ENCODE measurements at regions not wholly inside any gene's neighbourhood (a gene's known extent, or its start where the extent isn't known, plus 50 kb on each side); places are given as distances from the start of the nearest gene placed in this dataset.
"Not testable (repeated sequence)": the region's sequence is repeated elsewhere in the genome, so short reads cannot be mapped to it uniquely, and the experiment has no call there.

- no peaks in the 10 kb centered on the region for H3K4me1 ChIP-seq (ENCODE audit: control insufficient read depth in 1 of 2, insufficient read depth in 2 of 2, low read length in 2 of 2)
- no peak overlapping the region for H3K4me3 ChIP-seq (ENCODE audit: low read depth in 1 of 2, low read length in 2 of 2)
Measured at GRCh38 chr17:27956601-27957445, 63.7 kb upstream of the LYRM9 start.

GRCh38 chr17:27957446-27957793 lies 64.3 kb upstream of the LYRM9 start:
- H3K4me3 ChIP-seq (ENCODE audit: low read depth in 1 of 2, low read length in 2 of 2); H3K9me3 ChIP-seq (ENCODE audit: control insufficient read depth in 1 of 2, low read length in 2 of 2); H3K4me1 ChIP-seq (ENCODE audit: control insufficient read depth in 1 of 2, insufficient read depth in 2 of 2, low read length in 2 of 2); H3K36me3 ChIP-seq (ENCODE audit: control insufficient read depth in 1 of 2, insufficient read depth in 2 of 2, low read length in 2 of 2); H3K27ac ChIP-seq (ENCODE audit: low read length); H3K27me3 ChIP-seq (ENCODE audit: low read depth, low read length): not testable (repeated sequence)

More at GRCh38 chr17:27956601-27957445, 63.7 kb upstream of the LYRM9 start:
- H3K27me3 ChIP-seq (ENCODE audit: low read depth, low read length) = no peaks in the 10 kb centered on the region
- H3K27ac ChIP-seq (ENCODE audit: low read length) = no peak overlapping the region
- H3K36me3 ChIP-seq (ENCODE audit: control insufficient read depth in 1 of 2, insufficient read depth in 2 of 2, low read length in 2 of 2) = no peaks in the 10 kb centered on the region
- H3K9me3 ChIP-seq (ENCODE audit: control insufficient read depth in 1 of 2, low read length in 2 of 2) = no peaks in the 10 kb centered on the region

GRCh38 chr17:27958708-27959381 lies 65.7 kb upstream of the LYRM9 start:
- Histone ChIP-seq H3K4me1 (ENCODE audit: control insufficient read depth in 1 of 2, insufficient read depth in 2 of 2, low read length in 2 of 2) (no peaks in the 10 kb centered on the region), H3K9me3 (ENCODE audit: control insufficient read depth in 1 of 2, low read length in 2 of 2) (no peaks in the 10 kb centered on the region), H3K36me3 (ENCODE audit: control insufficient read depth in 1 of 2, insufficient read depth in 2 of 2, low read length in 2 of 2) (no peaks in the 10 kb centered on the region), H3K27ac (ENCODE audit: low read length) (no peak overlapping the region), H3K4me3 (ENCODE audit: low read depth in 1 of 2, low read length in 2 of 2) (no peak overlapping the region), H3K27me3 (ENCODE audit: low read depth, low read length) (no peaks in the 10 kb centered on the region)

- Histone ChIP-seq H3K4me3 (ENCODE audit: low read depth in 1 of 2, low read length in 2 of 2) (no peak overlapping the region), H3K9me3 (ENCODE audit: control insufficient read depth in 1 of 2, low read length in 2 of 2) (no peaks in the 10 kb centered on the region), H3K36me3 (ENCODE audit: control insufficient read depth in 1 of 2, insufficient read depth in 2 of 2, low read length in 2 of 2) (no peaks in the 10 kb centered on the region), H3K27ac (ENCODE audit: low read length) (no peak overlapping the region), H3K27me3 (ENCODE audit: low read depth, low read length) (no peaks in the 10 kb centered on the region), H3K4me1 (ENCODE audit: control insufficient read depth in 1 of 2, insufficient read depth in 2 of 2, low read length in 2 of 2) (no peaks in the 10 kb centered on the region)
Measured at GRCh38 chr17:27959382-27959709, 66.2 kb upstream of the LYRM9 start.

GRCh38 chr17:27960183-27960849 lies 67.2 kb upstream of the LYRM9 start:
- Histone ChIP-seq H3K36me3 (ENCODE audit: control insufficient read depth in 1 of 2, insufficient read depth in 2 of 2, low read length in 2 of 2) (no peaks in the 10 kb centered on the region), H3K4me1 (ENCODE audit: control insufficient read depth in 1 of 2, insufficient read depth in 2 of 2, low read length in 2 of 2) (no peaks in the 10 kb centered on the region), H3K27me3 (ENCODE audit: low read depth, low read length) (no peaks in the 10 kb centered on the region), H3K9me3 (ENCODE audit: control insufficient read depth in 1 of 2, low read length in 2 of 2) (no peaks in the 10 kb centered on the region), H3K4me3 (ENCODE audit: low read depth in 1 of 2, low read length in 2 of 2) (no peak overlapping the region), H3K27ac (ENCODE audit: low read length) (no peak overlapping the region)

GRCh38 chr17:27962581-27962980 lies 69.4 kb upstream of the LYRM9 start:
- not testable (repeated sequence) for H3K27ac ChIP-seq (ENCODE audit: low read length); H3K9me3 ChIP-seq (ENCODE audit: control insufficient read depth in 1 of 2, low read length in 2 of 2); H3K27me3 ChIP-seq (ENCODE audit: low read depth, low read length); H3K4me1 ChIP-seq (ENCODE audit: control insufficient read depth in 1 of 2, insufficient read depth in 2 of 2, low read length in 2 of 2); H3K4me3 ChIP-seq (ENCODE audit: low read depth in 1 of 2, low read length in 2 of 2); H3K36me3 ChIP-seq (ENCODE audit: control insufficient read depth in 1 of 2, insufficient read depth in 2 of 2, low read length in 2 of 2)

GRCh38 chr17:27965224-27965623 lies 72.1 kb upstream of the LYRM9 start:
- no peaks in the 10 kb centered on the region for H3K4me1 ChIP-seq (ENCODE audit: control insufficient read depth in 1 of 2, insufficient read depth in 2 of 2, low read length in 2 of 2)
- no peaks in the 10 kb centered on the region for H3K27me3 ChIP-seq (ENCODE audit: low read depth, low read length)
- H3K9me3 ChIP-seq (ENCODE audit: control insufficient read depth in 1 of 2, low read length in 2 of 2) = no peaks in the 10 kb centered on the region
- H3K4me3 ChIP-seq (ENCODE audit: low read depth in 1 of 2, low read length in 2 of 2) = no peak overlapping the region
- H3K36me3 ChIP-seq (ENCODE audit: control insufficient read depth in 1 of 2, insufficient read depth in 2 of 2, low read length in 2 of 2) = no peaks in the 10 kb centered on the region
- H3K27ac ChIP-seq (ENCODE audit: low read length) = no peak overlapping the region

- H3K9me3 ChIP-seq (ENCODE audit: control insufficient read depth in 1 of 2, low read length in 2 of 2) = no peaks in the 10 kb centered on the region
- H3K27ac ChIP-seq (ENCODE audit: low read length) = no peak overlapping the region
- no peaks in the 10 kb centered on the region for H3K27me3 ChIP-seq (ENCODE audit: low read depth, low read length)
- no peaks in the 10 kb centered on the region for H3K4me1 ChIP-seq (ENCODE audit: control insufficient read depth in 1 of 2, insufficient read depth in 2 of 2, low read length in 2 of 2)
- H3K4me3 ChIP-seq (ENCODE audit: low read depth in 1 of 2, low read length in 2 of 2) = no peak overlapping the region
- H3K36me3 ChIP-seq (ENCODE audit: control insufficient read depth in 1 of 2, insufficient read depth in 2 of 2, low read length in 2 of 2) = no peaks in the 10 kb centered on the region
Measured at GRCh38 chr17:27968206-27968732, 74.2 kb upstream of the NLK start.

- no peaks in the 10 kb centered on the region for H3K36me3 ChIP-seq (ENCODE audit: control insufficient read depth in 1 of 2, insufficient read depth in 2 of 2, low read length in 2 of 2)
- H3K4me1 ChIP-seq (ENCODE audit: control insufficient read depth in 1 of 2, insufficient read depth in 2 of 2, low read length in 2 of 2) = no peaks in the 10 kb centered on the region
- no peaks in the 10 kb centered on the region for H3K27me3 ChIP-seq (ENCODE audit: low read depth, low read length)
- no peak overlapping the region for H3K4me3 ChIP-seq (ENCODE audit: low read depth in 1 of 2, low read length in 2 of 2)
- H3K27ac ChIP-seq (ENCODE audit: low read length) = no peak overlapping the region
- H3K9me3 ChIP-seq (ENCODE audit: control insufficient read depth in 1 of 2, low read length in 2 of 2) = no peaks in the 10 kb centered on the region
Measured at GRCh38 chr17:27970587-27970986, 71.9 kb upstream of the NLK start.

- Histone ChIP-seq H3K9me3 (ENCODE audit: control insufficient read depth in 1 of 2, low read length in 2 of 2) (no peaks in the 10 kb centered on the region), H3K36me3 (ENCODE audit: control insufficient read depth in 1 of 2, insufficient read depth in 2 of 2, low read length in 2 of 2) (no peaks in the 10 kb centered on the region), H3K27me3 (ENCODE audit: low read depth, low read length) (no peaks in the 10 kb centered on the region), H3K4me1 (ENCODE audit: control insufficient read depth in 1 of 2, insufficient read depth in 2 of 2, low read length in 2 of 2) (no peaks in the 10 kb centered on the region), H3K27ac (ENCODE audit: low read length) (no peak overlapping the region), H3K4me3 (ENCODE audit: low read depth in 1 of 2, low read length in 2 of 2) (no peak overlapping the region)
Measured at GRCh38 chr17:27973258-27974044, 69.0 kb upstream of the NLK start.

GRCh38 chr17:27974045-27974436 lies 68.4 kb upstream of the NLK start:
- no peaks in the 10 kb centered on the region for H3K27me3 ChIP-seq (ENCODE audit: low read depth, low read length)
- no peaks in the 10 kb centered on the region for H3K4me1 ChIP-seq (ENCODE audit: control insufficient read depth in 1 of 2, insufficient read depth in 2 of 2, low read length in 2 of 2)
- H3K27ac ChIP-seq (ENCODE audit: low read length) = no peak overlapping the region
- no peak overlapping the region for H3K4me3 ChIP-seq (ENCODE audit: low read depth in 1 of 2, low read length in 2 of 2)
- no peaks in the 10 kb centered on the region for H3K9me3 ChIP-seq (ENCODE audit: control insufficient read depth in 1 of 2, low read length in 2 of 2)
- no peaks in the 10 kb centered on the region for H3K36me3 ChIP-seq (ENCODE audit: control insufficient read depth in 1 of 2, insufficient read depth in 2 of 2, low read length in 2 of 2)
